ENCODE measurements at regions not wholly inside any gene's neighbourhood (a gene's known extent, or its start where the extent isn't known, plus 50 kb on each side); places are given as distances from the start of the nearest gene placed in this dataset.

- ATAC-seq, result no peak
- TF ChIP-seq CSDC2 (CRISPR knock-in tag; IDR thresholded peaks at IDR 0.05) (no peak), BACH2 (CRISPR knock-in tag; IDR thresholded peaks at IDR 0.05; ENCODE audit: borderline replicate concordance) (no peak), RARB (CRISPR knock-in tag; IDR thresholded peaks at IDR 0.05) (no peak), ARNTL (CRISPR knock-in tag; IDR thresholded peaks at IDR 0.05; ENCODE audit: borderline replicate concordance, low read depth) (no peak), CSRNP3 (CRISPR knock-in tag; IDR thresholded peaks at IDR 0.05) (no peak)
Measured at GRCh38 chr12:92413286-92413685, 267.6 kb upstream of the BTG1 start.

GRCh38 chr12:92412856-92413255 is 267.2 kb upstream of the BTG1 start:
- TF ChIP-seq BACH2 (CRISPR knock-in tag; IDR thresholded peaks at IDR 0.05; ENCODE audit: borderline replicate concordance), result no peak
- TF ChIP-seq TCF4 (CRISPR knock-in tag; IDR thresholded peaks at IDR 0.05; ENCODE audit: borderline replicate concordance), result no peak
- TF ChIP-seq ZFP30 (CRISPR knock-in tag; IDR thresholded peaks at IDR 0.05), result no peak
- no peak for TF ChIP-seq PATZ1 (CRISPR knock-in tag; IDR thresholded peaks at IDR 0.05; ENCODE audit: borderline replicate concordance)
- TF ChIP-seq RARB (CRISPR knock-in tag; IDR thresholded peaks at IDR 0.05), result no peak
- TF ChIP-seq CSRNP3 (CRISPR knock-in tag; IDR thresholded peaks at IDR 0.05), result no peak
- no peak for TF ChIP-seq TOX (CRISPR knock-in tag; IDR thresholded peaks at IDR 0.05; ENCODE audit: borderline replicate concordance)
- TF ChIP-seq POU6F1 (CRISPR knock-in tag; IDR thresholded peaks at IDR 0.05; ENCODE audit: borderline replicate concordance, low read depth), result no peak
- TF ChIP-seq CREB5 (CRISPR knock-in tag; IDR thresholded peaks at IDR 0.05; ENCODE audit: low read depth), result no peak
- TF ChIP-seq PPARA (CRISPR knock-in tag; IDR thresholded peaks at IDR 0.05; ENCODE audit: borderline replicate concordance), result no peak
- no peak for TF ChIP-seq ZNF70 (CRISPR knock-in tag; IDR thresholded peaks at IDR 0.05)
- no peak for TF ChIP-seq SNAI2 (CRISPR knock-in tag; IDR thresholded peaks at IDR 0.05)
- TF ChIP-seq GLIS3 (CRISPR knock-in tag; IDR thresholded peaks at IDR 0.05), result no peak
- no peak for TF ChIP-seq CSDC2 (CRISPR knock-in tag; IDR thresholded peaks at IDR 0.05)
- TF ChIP-seq ZNF8 (CRISPR knock-in tag; IDR thresholded peaks at IDR 0.05), result no peak
- no peak for TF ChIP-seq ZFP3 (CRISPR knock-in tag; IDR thresholded peaks at IDR 0.05)
- no peak for TF ChIP-seq ARNTL (CRISPR knock-in tag; IDR thresholded peaks at IDR 0.05; ENCODE audit: borderline replicate concordance, low read depth)
- TF ChIP-seq TSHZ2 (CRISPR knock-in tag; IDR thresholded peaks at IDR 0.05), result no peak
- ATAC-seq, result no peak

GRCh38 chr12:92411687-92412086 is 266.0 kb upstream of the BTG1 start:
- ATAC-seq, result no peak
- TF ChIP-seq CREB5 (CRISPR knock-in tag; IDR thresholded peaks at IDR 0.05; ENCODE audit: low read depth) (no peak), ISL1 (CRISPR knock-in tag; IDR thresholded peaks at IDR 0.05) (no peak), RARB (CRISPR knock-in tag; IDR thresholded peaks at IDR 0.05) (no peak), ZC3H10 (CRISPR knock-in tag; IDR thresholded peaks at IDR 0.05) (no peak), ARNTL (CRISPR knock-in tag; IDR thresholded peaks at IDR 0.05; ENCODE audit: borderline replicate concordance, low read depth) (no peak), SNAI2 (CRISPR knock-in tag; IDR thresholded peaks at IDR 0.05) (no peak), POU6F1 (CRISPR knock-in tag; IDR thresholded peaks at IDR 0.05; ENCODE audit: borderline replicate concordance, low read depth) (no peak)

All from SK-N-SH treated with all-trans-retinoic acid at 6 μM for 48 hours (cell line).